HG03439 (cell line): ENCODE measurements at regions not wholly inside any gene's neighbourhood (a gene's known extent, or its start where the extent isn't known, plus 50 kb on each side); places are given as distances from the start of the nearest gene placed in this dataset.

ENCODE experiments used
- ATAC-seq: cut with Tn5 transposase; IDR thresholded peaks from one replicate; pipeline ENCODE4 v1.9.1; 2021; ENCODE audit warnings: mild to moderate bottlenecking, moderate library complexity; ENCODE audit not compliant: unreplicated experiment

DNA sequence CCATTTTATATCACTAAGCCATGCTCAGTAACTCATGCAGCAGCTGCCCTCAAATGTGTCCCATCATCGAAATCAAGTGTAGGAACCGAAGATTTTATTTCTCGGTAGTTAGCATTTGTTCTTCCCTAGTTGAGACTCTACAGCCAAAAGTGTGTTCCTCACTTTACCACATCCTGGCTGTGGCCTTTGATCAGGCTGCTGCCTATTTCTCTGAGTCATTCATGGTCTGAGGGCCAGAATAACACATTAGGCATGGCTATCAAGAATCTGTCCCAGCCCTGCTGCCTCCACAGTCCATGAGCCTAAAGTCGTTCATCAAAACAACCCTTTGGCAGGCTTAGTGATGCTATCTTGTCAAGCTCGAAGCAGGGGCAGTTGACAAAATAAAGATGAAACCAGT lies 300.1 kb downstream of the TDRD15 start:
- no peak for ATAC-seq

DNA sequence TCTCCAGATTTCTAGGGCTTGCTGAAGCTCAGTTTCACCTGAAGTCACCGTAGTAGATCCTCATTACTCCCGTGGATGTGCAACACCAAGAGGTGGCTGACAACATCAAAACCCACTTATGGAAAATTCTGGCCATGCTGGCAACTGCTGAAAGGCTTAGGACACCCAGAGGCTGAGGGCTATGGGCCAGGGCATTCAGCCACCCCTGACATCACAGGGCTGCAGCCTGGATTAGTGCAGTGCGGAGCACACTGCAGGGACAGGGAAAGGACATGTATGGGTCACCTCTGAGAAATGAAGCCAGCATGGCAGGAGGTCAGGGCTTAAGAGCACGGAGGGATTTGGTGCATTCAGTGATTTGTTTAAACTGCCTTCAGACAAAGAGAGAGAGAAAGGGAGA lies 300.6 kb downstream of the TDRD15 start:
- ATAC-seq = no peak

DNA sequence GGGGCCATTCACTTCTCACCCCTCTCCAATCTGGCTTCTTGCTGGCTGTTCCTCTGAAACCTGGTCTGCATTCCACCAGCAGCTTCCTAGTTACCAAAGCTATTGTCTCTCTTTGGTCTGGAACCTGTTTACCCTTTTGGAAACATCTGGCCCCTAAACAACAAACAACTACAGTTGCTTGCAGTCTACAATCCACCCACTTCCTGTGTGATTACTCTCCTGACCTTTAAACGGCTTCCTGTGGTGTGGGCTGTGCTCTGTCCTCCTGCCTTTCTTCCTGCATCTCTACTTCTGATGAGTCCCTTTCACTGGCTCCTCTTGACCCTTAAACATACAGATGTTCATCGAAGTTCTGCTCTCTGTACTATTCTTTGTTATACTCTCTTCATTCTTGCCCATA lies 303.8 kb downstream of the TDRD15 start:
- no peak for ATAC-seq

DNA sequence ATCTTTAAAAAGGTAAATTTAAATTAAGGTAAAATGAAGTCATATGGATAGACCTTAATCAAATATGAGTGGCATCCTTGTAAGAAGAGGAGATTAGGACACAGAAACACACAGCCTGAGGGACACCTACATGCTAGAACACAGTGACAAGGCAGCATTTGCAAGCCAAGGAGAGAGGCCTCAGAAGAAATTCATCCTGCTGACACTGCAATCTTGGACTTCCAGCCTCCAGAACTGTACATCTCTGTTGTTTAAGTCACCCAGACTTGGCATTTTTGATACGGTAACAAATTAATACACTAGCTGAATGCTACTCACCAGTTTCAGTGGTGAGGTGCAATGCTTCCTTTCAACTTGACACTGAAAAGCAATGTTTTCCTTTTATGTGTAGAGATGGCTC lies 305.0 kb downstream of the TDRD15 start:
- no peak for ATAC-seq

DNA sequence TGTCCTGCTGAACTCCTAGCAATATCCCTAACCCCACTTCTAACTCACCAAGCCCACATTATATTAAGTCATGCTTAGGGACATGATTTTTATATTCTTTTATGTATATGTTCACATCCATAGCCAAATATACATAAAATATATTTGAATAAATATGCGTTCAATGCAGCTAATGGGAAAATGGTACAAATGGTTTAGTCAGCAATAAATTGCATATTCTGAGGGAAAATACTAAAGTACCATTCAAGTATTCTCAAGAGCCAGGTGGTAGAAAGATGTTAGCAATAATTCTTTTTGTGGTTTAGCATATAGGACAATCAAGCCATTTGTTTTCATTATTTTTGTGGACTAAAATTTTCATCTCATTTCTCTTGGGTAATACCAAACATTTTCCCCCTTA lies 306.0 kb downstream of the TDRD15 start:
- no peak for ATAC-seq

DNA sequence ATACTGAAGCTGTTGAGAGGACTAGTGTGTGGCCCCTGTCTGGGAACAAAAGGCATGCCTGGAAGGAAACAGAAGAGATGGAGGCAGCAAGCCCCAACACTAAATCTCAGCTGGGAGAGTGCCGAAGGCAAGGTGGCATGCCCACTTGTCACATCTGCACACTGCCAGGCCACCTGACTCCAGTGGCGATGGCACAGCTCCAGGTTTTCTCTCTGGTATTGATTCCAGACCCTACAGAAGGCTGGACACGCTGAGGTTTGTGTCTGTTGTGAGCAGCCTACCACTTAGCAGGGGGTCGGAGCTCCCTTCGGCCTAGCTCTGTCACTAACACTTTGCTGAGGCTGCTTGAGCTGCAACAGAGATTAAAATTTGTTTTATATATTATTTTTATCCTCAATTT lies 307.3 kb downstream of the TDRD15 start:
- ATAC-seq = no peak

DNA sequence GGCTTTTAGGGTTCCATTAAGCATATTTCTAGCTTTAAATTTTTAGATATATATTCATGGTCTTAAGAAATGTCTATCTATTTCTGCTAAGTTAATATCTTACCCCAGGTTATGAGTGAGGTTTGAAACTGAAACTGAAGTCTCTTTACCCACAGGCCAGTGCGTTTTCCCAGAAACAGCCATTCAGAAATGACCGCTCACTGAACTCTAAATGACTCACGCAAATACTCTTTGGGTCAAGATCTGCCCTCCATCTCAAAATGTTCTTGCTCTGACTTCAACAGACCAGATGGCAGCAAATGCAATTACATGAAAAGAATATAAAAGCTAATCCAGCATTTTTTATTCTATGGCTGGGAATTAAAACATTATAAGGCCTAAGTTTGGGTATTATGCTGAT lies 315.2 kb downstream of the TDRD15 start:
- peak; percentile 82 for ATAC-seq

DNA sequence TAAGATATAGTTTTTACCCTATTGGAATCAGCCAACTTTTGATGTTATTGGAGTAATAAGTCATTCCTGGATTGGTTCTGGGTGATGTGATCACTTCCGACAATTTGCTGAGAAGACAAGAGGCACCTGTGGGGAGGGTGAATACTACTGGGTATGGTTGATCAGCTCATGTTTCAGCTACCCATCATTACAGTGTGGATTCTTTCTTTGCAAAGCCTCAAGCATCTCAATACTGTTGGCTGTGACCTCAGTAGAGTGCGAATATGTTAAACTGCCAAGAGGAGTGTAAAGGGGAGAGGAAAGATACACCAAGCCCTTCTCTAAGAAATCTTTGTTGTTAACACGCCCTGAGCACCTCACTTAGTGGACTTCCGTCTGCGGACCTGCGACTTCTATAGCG lies 317.7 kb downstream of the TDRD15 start:
- no peak for ATAC-seq

DNA sequence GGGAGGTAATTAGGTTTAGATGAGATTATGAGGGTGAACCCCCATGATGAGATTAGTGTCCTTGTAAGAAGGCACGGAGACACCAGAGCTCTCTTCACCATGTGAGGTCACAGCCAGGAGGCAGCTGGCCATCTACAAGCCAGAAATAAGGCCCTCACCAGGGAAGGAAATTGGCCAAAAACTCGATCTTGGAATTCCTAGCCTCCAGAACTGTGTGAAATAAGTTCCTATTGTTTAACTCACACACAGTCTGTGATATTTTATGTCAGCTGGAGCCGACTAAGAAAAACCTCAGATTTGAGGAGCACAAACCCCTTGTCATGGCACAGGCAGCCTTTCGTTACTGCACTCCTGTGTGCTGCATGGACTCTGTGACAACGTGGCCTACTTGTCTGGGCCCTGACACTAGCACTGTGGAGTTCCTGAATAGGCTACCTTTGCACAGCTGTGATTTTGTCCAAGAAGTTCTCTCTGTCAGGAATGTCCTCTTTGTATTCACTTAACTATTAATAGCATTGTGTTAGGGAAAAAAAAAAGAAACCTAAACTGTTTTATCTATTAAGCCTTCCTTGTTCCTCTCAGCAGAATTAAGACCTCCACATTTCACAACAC lies 319.8 kb downstream of the TDRD15 start:
- no peak for ATAC-seq

DNA sequence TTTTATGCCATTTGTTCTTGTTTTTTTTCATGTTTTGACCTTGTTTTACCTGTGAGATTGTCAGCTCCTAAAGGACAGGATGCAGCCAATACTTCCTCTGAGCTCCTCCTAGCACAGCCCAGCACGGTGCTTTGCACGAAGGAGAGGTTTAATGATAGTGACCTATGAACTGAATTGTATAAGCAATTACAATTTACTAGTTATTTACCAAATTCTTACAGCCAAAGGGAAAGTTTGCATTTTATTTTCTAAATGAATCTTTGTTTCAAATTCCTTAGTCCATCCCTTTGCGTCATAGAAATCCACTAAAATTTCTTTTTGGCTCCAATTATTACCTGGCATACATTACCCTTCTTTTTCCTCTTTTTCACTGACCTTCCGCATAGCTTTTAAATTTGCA lies 326.1 kb downstream of the TDRD15 start:
- no peak for ATAC-seq

DNA sequence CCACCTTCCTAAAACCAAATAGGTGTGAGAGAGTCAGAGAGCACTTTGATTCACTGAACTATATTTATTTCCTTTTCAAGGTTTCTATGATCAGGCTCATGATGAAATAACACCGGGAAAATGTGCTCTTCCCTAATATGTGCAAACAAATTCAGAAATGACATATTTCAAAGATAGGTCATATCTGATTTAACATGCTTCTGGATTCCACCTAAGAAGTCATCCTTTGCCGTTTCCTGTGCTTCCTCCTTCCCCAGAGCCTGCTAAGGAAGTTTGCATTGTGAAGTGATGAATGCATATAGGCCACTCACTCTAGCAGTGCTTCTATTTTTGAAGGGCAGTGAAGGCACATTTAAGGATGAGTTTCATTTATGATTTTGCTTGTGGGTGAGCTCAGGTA lies 327.6 kb downstream of the TDRD15 start:
- ATAC-seq = no peak

DNA sequence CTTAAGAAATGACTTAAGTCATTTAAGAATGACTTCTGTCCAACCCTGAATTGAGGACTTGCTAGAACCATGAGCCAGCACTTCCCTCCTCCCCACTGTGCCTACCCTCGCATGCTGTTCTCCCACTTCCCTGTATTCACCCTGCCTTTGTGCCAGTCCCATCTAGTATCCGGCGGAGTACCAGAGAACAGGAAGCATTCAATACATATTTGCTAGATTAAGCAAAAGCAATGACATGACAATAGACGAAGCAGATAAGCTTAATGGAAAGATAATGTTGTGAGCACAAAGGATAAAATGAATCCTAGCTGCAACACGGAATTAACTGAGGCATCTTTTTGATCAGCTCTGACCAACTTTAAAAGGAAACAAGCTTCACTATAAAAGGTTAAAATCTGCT lies 328.5 kb downstream of the TDRD15 start:
- ATAC-seq = no peak

DNA sequence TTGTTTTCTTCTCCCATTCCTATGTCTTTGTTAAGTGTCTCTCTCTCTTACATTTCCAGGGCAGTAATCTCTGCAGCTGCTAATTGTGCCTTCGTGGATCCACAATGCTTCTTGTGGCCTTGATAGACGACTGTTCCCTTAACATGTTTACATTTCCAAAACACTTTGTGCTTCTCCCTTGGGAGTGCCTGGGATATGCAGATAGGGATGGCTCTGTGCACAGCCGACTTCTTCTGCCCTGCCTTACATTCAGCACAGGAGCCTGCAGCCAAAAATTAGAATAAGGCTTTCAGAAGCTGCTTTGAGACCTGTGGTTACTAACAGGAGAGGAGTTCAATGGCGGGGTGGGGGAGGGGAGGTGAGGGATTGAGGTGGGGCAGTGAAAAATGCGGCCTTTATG lies 328.9 kb downstream of the TDRD15 start:
- no peak for ATAC-seq

DNA sequence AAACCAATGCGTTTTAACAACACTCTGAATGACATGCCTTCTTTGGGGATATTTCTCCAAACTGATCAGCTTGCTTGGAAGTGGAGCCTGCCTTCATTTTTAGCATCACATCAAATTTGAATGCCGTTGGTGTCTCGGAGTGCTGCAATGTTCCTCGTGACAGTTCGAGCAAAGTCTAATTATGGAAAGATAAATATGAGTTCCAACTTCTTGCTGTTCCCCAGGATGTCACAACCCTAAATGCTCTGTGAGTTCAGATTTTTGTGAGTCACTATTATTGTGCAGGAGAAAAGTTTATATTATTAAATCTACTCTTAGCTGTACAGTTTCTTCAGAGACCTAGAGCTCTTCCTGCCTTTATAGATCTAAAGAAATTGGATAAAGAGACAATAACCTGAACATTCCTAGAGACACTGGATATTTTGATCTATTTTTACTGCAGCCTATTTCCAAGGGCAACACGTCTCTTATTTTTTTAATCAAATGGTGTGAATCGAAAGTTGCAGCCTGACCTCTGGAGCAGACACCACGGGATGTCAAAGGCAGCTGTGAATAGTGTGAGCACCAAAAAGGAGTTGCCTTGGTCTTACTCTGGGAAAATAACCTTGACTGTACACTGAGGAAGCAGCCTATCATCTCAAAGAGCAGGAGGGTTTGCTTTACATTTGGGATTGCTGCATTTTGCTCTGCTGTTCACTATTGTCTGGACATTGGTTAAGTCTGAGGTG lies 330.1 kb downstream of the TDRD15 start:
- ATAC-seq = no peak

DNA sequence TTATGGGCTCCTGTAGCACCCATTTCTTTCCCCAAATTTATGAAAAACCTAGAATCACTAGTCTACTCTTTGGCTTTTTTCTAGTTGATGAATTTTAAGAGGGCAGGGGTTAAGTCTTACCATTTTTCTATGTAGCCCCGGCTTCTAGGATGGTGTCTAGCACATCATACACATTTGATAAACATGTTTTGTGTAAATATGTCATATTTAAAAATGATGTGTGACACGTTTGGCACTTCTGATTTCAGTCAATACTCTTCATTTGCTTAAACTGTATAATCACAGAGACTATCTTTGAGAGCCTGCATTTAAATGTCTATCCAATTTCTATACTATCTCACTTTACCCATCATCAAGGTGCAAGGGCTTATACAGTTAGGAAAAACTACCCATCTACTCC lies 331.1 kb downstream of the TDRD15 start:
- ATAC-seq = no peak

DNA sequence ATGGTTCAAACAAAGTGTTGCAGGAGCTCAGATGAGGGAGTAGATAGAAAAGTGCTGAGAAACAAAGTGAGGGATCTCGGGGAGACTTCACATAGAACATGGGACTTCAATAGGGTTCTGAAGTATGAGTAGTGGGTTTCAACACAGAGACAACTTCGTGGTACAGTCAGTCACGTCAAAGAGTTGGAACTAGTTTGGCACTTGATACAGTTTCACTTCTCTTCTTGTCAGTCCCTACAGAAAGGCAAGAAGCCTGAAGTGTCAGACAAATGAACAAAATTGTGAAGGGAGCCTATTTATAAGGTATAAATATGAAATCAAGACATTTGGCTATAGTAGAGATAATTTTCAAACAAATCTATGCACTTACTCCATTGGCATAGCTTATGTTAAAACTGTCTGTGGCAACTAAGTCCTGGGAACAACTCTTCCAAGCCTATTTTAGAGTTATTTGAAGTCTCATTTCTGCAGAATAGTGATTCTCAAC lies 338.0 kb downstream of the TDRD15 start:
- no peak for ATAC-seq

DNA sequence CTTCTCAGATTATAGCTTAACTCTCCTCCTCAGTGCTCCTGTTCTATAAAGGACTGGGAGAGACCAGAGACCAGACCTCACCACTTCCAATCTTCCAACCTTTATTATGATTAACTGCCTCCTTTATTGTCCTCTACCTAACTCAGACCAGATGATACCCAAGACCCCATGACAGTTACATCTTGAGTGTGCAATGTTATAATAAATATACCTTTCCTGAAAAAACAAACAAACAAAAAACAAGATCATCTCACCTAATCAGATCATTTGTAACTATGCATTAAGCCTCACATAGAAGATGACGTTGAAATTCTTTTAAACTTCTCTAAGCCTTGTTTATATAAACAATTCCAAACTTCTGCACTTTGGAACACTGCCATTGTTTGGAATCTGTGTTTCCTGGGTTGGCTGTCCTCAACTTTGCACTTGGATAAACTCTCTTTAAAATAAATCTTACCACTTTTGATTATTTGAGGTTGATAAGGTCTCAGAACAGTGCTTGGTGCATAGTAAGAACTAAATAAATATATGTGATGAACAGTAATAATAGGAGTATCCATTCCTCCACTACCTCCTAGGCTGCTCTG lies 342.7 kb downstream of the TDRD15 start:
- ATAC-seq = no peak

DNA sequence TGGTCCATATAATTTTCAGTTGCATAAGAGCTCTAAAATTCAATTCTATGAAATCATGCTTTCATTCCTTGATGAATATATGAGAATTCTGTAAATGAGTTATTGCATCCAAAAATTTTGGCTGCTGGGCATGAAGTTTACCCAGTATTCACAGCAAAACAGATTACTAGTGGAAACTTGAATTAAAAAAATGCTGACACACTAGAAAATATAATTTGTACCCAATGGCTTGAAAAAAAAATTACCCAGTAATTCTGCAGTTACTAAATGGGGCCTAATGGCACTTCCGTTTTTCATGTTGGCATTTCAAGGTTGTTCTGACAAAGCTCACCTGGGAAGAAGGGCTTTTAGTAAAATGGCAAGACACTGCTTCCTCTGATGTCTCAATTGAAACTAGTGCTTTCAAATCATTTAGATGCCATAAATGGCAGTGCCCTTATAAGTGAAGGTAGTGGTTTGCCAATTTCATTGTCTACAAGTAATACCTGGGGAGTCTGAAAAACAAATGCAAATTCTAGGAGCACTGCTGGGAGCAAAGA lies 343.6 kb downstream of the TDRD15 start:
- no peak for ATAC-seq

DNA sequence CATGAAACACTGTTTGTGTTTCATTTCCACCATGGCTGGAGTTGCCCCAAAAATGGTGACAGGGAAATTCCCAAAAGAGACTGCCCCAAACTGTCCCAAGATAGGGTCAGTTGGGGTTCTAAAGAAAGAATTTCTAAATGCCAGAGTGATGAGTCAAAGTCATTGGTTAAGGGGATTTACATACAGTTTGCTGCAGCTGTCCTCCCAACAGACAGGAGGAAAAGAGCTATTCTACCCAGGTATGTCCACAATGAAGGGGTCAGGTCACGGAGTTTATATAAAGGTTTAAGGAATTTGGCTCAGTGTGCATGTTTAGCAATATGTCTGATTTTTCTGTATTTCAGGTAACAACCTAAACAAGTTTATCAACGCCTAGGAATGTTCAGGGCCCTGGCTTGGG lies 344.1 kb downstream of the TDRD15 start:
- ATAC-seq = peak; percentile 51

DNA sequence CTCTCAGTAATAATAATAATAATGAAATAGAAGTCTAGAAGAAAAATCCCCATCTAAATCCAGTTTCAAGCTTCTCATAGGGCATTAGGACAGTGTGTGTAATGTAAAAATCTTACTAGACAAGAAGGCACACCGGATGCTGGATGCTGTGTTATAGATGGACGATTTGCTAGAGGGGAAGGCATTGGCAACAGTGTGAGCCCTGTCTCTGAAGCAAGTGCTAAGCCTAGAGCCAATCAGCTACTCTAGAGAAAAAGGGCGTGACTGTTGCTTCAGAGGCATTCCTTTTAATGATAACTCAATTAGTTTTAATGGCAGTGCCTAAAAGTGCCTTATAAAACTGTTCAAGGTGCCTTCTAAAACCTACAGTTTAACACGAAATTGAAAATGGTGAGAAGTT lies 344.9 kb downstream of the TDRD15 start:
- no peak for ATAC-seq

DNA sequence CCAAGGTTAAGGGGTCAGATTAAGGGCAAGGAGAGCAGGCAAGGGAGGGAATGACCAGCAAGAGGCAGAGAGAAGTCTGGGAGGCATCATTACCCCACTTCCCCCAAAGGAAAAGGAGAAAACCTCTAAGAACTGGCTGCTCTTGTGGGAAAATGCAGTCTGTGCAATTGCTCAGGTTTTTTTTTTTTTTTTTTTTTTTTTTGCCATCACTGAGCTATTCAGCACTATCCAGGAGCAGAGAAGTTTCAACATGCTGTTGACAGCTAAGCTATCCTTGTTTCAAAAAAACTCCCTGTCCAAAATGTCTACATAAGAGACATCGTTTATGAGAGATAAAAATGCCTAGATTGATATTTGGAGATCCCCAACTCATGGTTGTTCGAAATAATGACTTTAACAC lies 345.4 kb downstream of the TDRD15 start:
- no peak for ATAC-seq

DNA sequence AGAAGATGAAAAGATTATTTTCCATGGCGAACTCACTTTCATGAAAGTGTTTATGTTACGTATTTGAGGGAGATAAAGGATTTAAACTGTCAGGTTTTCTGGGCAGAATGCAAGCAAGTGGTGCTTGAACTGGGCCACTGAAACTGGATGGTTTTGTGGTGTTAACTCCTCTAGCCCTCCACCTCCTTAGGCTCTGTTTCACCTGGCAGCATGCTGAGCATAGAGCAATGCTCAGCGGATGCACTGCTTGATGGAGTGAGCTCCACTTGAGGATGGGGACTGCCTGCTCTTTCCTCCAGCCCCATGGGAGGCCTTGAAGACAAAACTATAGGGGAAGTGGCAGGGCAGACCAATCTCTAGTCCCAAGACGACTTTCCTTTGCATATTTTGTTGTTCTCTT lies 345.8 kb downstream of the TDRD15 start:
- ATAC-seq = no peak
